OCI-LY3 (cell line): ENCODE measurements at regions not wholly inside any gene's neighbourhood (a gene's known extent, or its start where the extent isn't known, plus 50 kb on each side); places are given as distances from the start of the nearest gene placed in this dataset.

Experiments
- H2AFZ ChIP-seq: fragments of 200-600, 300-600 bp; shearing (Covaris generic); 2 replicates; pipeline ENCODE4 v1.6.0; 2014; ENCODE audit warnings: antibody characterized with exemption, low read depth, low read length
- H3K27ac ChIP-seq: fragments of 200-600, 300-600 bp; sonication (generic); 2 replicates; pipeline ENCODE4 v1.5.1; 2014; ENCODE audit warnings: mild to moderate bottlenecking, low read length, moderate library complexity, mixed read lengths
- H3K27me3 ChIP-seq: fragments of 200-600, 300-600 bp; sonication (generic); 2 replicates; pipeline ENCODE4 v1.6.1; 2014; ENCODE audit warnings: low read depth, low read length, mixed read lengths
- H3K36me3 ChIP-seq: fragments of 200-600, 300-600 bp; sonication (generic); replicated peaks from 2 replicates; pipeline ENCODE3; 2014; ENCODE audit warnings: low read depth, low read length, mixed read lengths
- H3K4me1 ChIP-seq: fragments of 300-600, 200-600 bp; sonication (generic); 2 replicates; pipeline ENCODE4 v1.6.1; 2014; ENCODE audit warnings: low read length, mixed read lengths
- H3K4me2 ChIP-seq: fragments of 200-600, 300-600 bp; sonication (generic); 2 replicates; pipeline ENCODE4 v1.6.1; 2014; ENCODE audit warnings: low read length, mixed read lengths
- H3K4me3 ChIP-seq: fragments of 300-600, 200-600 bp; sonication (generic); 2 replicates; pipeline ENCODE4 v1.5.1; 2014; ENCODE audit warnings: antibody characterized with exemption, mild to moderate bottlenecking, low read length, moderate library complexity
- H3K79me2 ChIP-seq: fragments of 300-600, 200-600 bp; shearing (Covaris generic); 2 replicates; pipeline ENCODE4 v1.6.1; 2014; ENCODE audit warnings: mild to moderate bottlenecking, low read length, mixed read lengths
- H3K9ac ChIP-seq: fragments of 300-600, 200-600 bp; shearing (Covaris generic); 2 replicates; pipeline ENCODE4 v1.6.0; 2014; ENCODE audit warnings: mild to moderate bottlenecking, low read length, moderate library complexity
- H3K9me3 ChIP-seq: fragments of 200-600, 300-600 bp; shearing (Covaris generic); 2 replicates; pipeline ENCODE4 v1.6.1; 2014; ENCODE audit warnings: low read length, mixed read lengths; ENCODE audit not compliant: insufficient read depth
- H4K20me1 ChIP-seq: fragments of 200-600, 300-600 bp; sonication (generic); 2 replicates; pipeline ENCODE4 v1.6.1; 2016; ENCODE audit warnings: low read length, mixed read lengths; ENCODE audit not compliant: insufficient read depth
- CTCF ChIP-seq: fragments of 200-600, 300-600 bp; sonication (generic); IDR thresholded peaks from 2 replicates; pipeline ENCODE4 v1.5.1; 2014; ENCODE audit warnings: antibody characterized with exemption, low read length, low read depth
- EZH2phosphoT487 ChIP-seq: fragments of 200-600 bp; shearing (Covaris generic); IDR thresholded peaks from 2 replicates; pipeline ENCODE4 v1.6.1; 2018; ENCODE audit warnings: antibody characterized with exemption, mixed run types, low read depth

- no peak overlapping the region for H3K4me3 ChIP-seq
- H4K20me1 ChIP-seq = no peaks in the 10 kb centered on the region
- H3K79me2 ChIP-seq = no peaks in the 10 kb centered on the region
- H3K4me1 ChIP-seq = no peaks in the 10 kb centered on the region
- H3K9ac ChIP-seq = no peak overlapping the region
- no peak overlapping the region for H3K27ac ChIP-seq
- no peaks in the 10 kb centered on the region for H3K27me3 ChIP-seq
- no peak for TF ChIP-seq EZH2phosphoT487
- TF ChIP-seq CTCF = no peak
- H3K36me3 ChIP-seq = no peaks in the 10 kb centered on the region
- no peaks in the 10 kb centered on the region for H3K9me3 ChIP-seq
- H3K4me2 ChIP-seq = no peak overlapping the region
- no peak overlapping the region for H2AFZ ChIP-seq
These were observed 175.9 kb upstream of the COPS8 start for GRCh38 chr2:236909802-236910201.

- Histone ChIP-seq H3K36me3 (no peaks in the 10 kb centered on the region), H3K9me3 (no peaks in the 10 kb centered on the region), H4K20me1 (no peaks in the 10 kb centered on the region), H3K4me1 (no peaks in the 10 kb centered on the region), H3K27ac (no peak overlapping the region), H3K27me3 (no peaks in the 10 kb centered on the region), H3K4me3 (no peak overlapping the region), H3K4me2 (no peak overlapping the region), H3K79me2 (no peaks in the 10 kb centered on the region), H3K9ac (no peak overlapping the region), H2AFZ (no peak overlapping the region)
- TF ChIP-seq EZH2phosphoT487 = no peak
- TF ChIP-seq CTCF = no peak
These were observed 174.8 kb upstream of the COPS8 start for GRCh38 chr2:236910781-236911495.

- Histone ChIP-seq H2AFZ (no peak overlapping the region), H3K27ac (no peak overlapping the region), H3K36me3 (no peaks in the 10 kb centered on the region), H3K4me3 (no peak overlapping the region), H3K9me3 (no peaks in the 10 kb centered on the region), H3K4me2 (no peak overlapping the region), H3K79me2 (no peaks in the 10 kb centered on the region), H3K9ac (no peak overlapping the region), H3K4me1 (no peaks in the 10 kb centered on the region), H4K20me1 (no peaks in the 10 kb centered on the region), H3K27me3 (no peaks in the 10 kb centered on the region)
- no peak for TF ChIP-seq EZH2phosphoT487
- TF ChIP-seq CTCF = no peak
These were observed 173.2 kb upstream of the COPS8 start for GRCh38 chr2:236912326-236913120.

- Histone ChIP-seq H3K79me2 (no peaks in the 10 kb centered on the region), H3K27me3 (no peaks in the 10 kb centered on the region), H2AFZ (no peak overlapping the region), H3K27ac (no peak overlapping the region), H3K9me3 (no peaks in the 10 kb centered on the region), H3K4me1 (no peaks in the 10 kb centered on the region), H3K9ac (no peak overlapping the region), H3K36me3 (no peaks in the 10 kb centered on the region), H4K20me1 (no peaks in the 10 kb centered on the region), H3K4me3 (no peak overlapping the region), H3K4me2 (no peak overlapping the region)
- TF ChIP-seq EZH2phosphoT487 = no peak
- no peak for TF ChIP-seq CTCF
These were observed 170.5 kb upstream of the COPS8 start for GRCh38 chr2:236915186-236915585.
